Endodermal cell (in vitro differentiated cells): ENCODE measurements at regions not wholly inside any gene's neighbourhood (a gene's known extent, or its start where the extent isn't known, plus 50 kb on each side); places are given as distances from the start of the nearest gene placed in this dataset.
"Not testable (repeated sequence)": the region's sequence is repeated elsewhere in the genome, so short reads cannot be mapped to it uniquely, and the experiment has no call there.

Experiments used
- DNase-seq: peaks from one replicate; pipeline ENCODE4 v3.0.0-alpha.2; 2017
- H3K27ac ChIP-seq: 2 replicates; pipeline ENCODE4 v1.5.1; 2013; ENCODE audit warnings: mild to moderate bottlenecking, low read depth, low read length, moderate library complexity
- H3K27me3 ChIP-seq: 2 replicates; pipeline ENCODE4 v1.6.1; 2013; ENCODE audit warnings: mild to moderate bottlenecking, low read length, moderate library complexity; ENCODE audit not compliant: insufficient read depth, control insufficient read depth, poor library complexity, severe bottlenecking
- H3K36me3 ChIP-seq: 2 replicates; pipeline ENCODE4 v1.7.0; 2013; ENCODE audit warnings: mild to moderate bottlenecking, low read length, moderate library complexity; ENCODE audit not compliant: control insufficient read depth, insufficient read depth
- H3K4me1 ChIP-seq: one replicate; pipeline ENCODE4 v1.7.0; 2013; ENCODE audit warnings: low read length; ENCODE audit not compliant: control insufficient read depth, insufficient read depth
- H3K4me3 ChIP-seq: 2 replicates; pipeline ENCODE4 v1.5.1; 2013; ENCODE audit warnings: mild to moderate bottlenecking, low read length, moderate library complexity
- H3K9ac ChIP-seq: 2 replicates; pipeline ENCODE4 v1.6.1; 2013; ENCODE audit warnings: mild to moderate bottlenecking, low read length, moderate library complexity; ENCODE audit not compliant: poor library complexity, severe bottlenecking; ENCODE audit errors: extremely low read depth
- H3K9me3 ChIP-seq: 2 replicates; pipeline ENCODE4 v1.6.1; 2013; ENCODE audit warnings: mild to moderate bottlenecking, low read length, moderate library complexity; ENCODE audit not compliant: control insufficient read depth
- H3K27ac Mint-ChIP-seq: 2 replicates; pipeline ENCODE4 v1.8.0; 2020; ENCODE audit warnings: mixed read lengths
- H3K27me3 Mint-ChIP-seq: 2 replicates; pipeline ENCODE4 v1.8.0; 2021; ENCODE audit warnings: mild to moderate bottlenecking, mixed read lengths; ENCODE audit not compliant: insufficient read depth
- H3K36me3 Mint-ChIP-seq: 2 replicates; pipeline ENCODE4 v1.8.0; 2020; ENCODE audit warnings: low read depth, mixed read lengths
- H3K4me1 Mint-ChIP-seq: 2 replicates; pipeline ENCODE4 v1.8.0; 2020; ENCODE audit warnings: mixed read lengths
- H3K4me3 Mint-ChIP-seq: 2 replicates; pipeline ENCODE4 v1.8.0; 2020; ENCODE audit warnings: mild to moderate bottlenecking, moderate library complexity, mixed read lengths
- H3K9me3 Mint-ChIP-seq: 2 replicates; pipeline ENCODE4 v1.8.0; 2020; ENCODE audit warnings: mild to moderate bottlenecking, mixed read lengths
- CTCF ChIP-seq: fragments of 200-600 bp; sonication (generic); conservative IDR thresholded peaks from 2 replicates; pipeline ENCODE4 v1.5.0; 2021; ENCODE audit warnings: antibody characterized with exemption, mild to moderate bottlenecking
- WGBS, 2 experiments: methylation state at CpG; one replicate each; pipeline versions ENCODE4 v1.1.5 to v1.1.7; 2013; ENCODE audit warnings: missing lambda C conversion rate in 2 of 2, mixed read lengths in 1 of 2; ENCODE audit not compliant: insufficient coverage in 1 of 2, insufficient read length in 1 of 2; 5-methylcytosine and 5-hydroxymethylcytosine counted together

- H3K4me1 ChIP-seq = no peaks in the 10 kb centered on the region
- no peak for DNase-seq
- no peaks in the 10 kb centered on the region for H3K36me3 ChIP-seq
- no peaks in the 10 kb centered on the region for H3K4me1 Mint-ChIP-seq
- no peak overlapping the region for H3K9ac ChIP-seq
- H3K27ac Mint-ChIP-seq = no peak overlapping the region
- no peak overlapping the region for H3K4me3 Mint-ChIP-seq
- TF ChIP-seq CTCF = no peak
- H3K9me3 ChIP-seq = no peaks in the 10 kb centered on the region
- no peaks in the 10 kb centered on the region for H3K36me3 Mint-ChIP-seq
- WGBS, 2 experiments = 88 to 96% methylated on average over 1 to 2 of the region's 2 CpGs
- H3K4me3 ChIP-seq = no peak overlapping the region
- H3K27me3 Mint-ChIP-seq = no peaks in the 10 kb centered on the region
- H3K27ac ChIP-seq = no peak overlapping the region
- H3K27me3 ChIP-seq = no peaks in the 10 kb centered on the region
- H3K9me3 Mint-ChIP-seq = no peaks in the 10 kb centered on the region
These were observed 514.2 kb upstream of the ROBO2 start for GRCh38 chr3:76525726-76526125.

- Histone ChIP-seq H3K4me3 (no peak overlapping the region), H3K4me1 (no peaks in the 10 kb centered on the region), H3K27me3 (no peaks in the 10 kb centered on the region), H3K36me3 (no peaks in the 10 kb centered on the region), H3K9ac (no peak overlapping the region), H3K27ac (no peak overlapping the region), H3K9me3 (no peaks in the 10 kb centered on the region)
- Mint-ChIP-seq H3K36me3 (no peaks in the 10 kb centered on the region), H3K27me3 (no peaks in the 10 kb centered on the region), H3K4me3 (no peak overlapping the region), H3K27ac (no peak overlapping the region), H3K4me1 (no peaks in the 10 kb centered on the region), H3K9me3 (no peaks in the 10 kb centered on the region)
- TF ChIP-seq CTCF = no peak
- DNase-seq = no peak
These were observed 512.1 kb upstream of the ROBO2 start for GRCh38 chr3:76527773-76528172.

GRCh38 chr3:76532158-76532822, 507.6 kb upstream of the ROBO2 start:
- Mint-ChIP-seq H3K27ac (no peak overlapping the region), H3K27me3 (no peaks in the 10 kb centered on the region), H3K4me1 (no peaks in the 10 kb centered on the region), H3K9me3 (no peaks in the 10 kb centered on the region), H3K36me3 (no peaks in the 10 kb centered on the region), H3K4me3 (no peak overlapping the region)
- Histone ChIP-seq H3K4me3 (no peak overlapping the region), H3K27ac (peak overlapping the region; percentile 45), H3K36me3 (no peaks in the 10 kb centered on the region), H3K27me3 (no peaks in the 10 kb centered on the region), H3K4me1 (no peaks in the 10 kb centered on the region), H3K9ac (no peak overlapping the region), H3K9me3 (no peaks in the 10 kb centered on the region)
- no peak for TF ChIP-seq CTCF
- no peak for DNase-seq
- WGBS, 2 experiments = 88 to 100% methylated on average over 1 to 2 of the region's 2 CpGs

GRCh38 chr3:76533710-76534109, 506.2 kb upstream of the ROBO2 start:
- DNase-seq, H3K9me3 ChIP-seq, H3K4me1 Mint-ChIP-seq, H3K36me3 Mint-ChIP-seq, H3K27ac ChIP-seq, H3K4me3 ChIP-seq, H3K9ac ChIP-seq, H3K27ac Mint-ChIP-seq, H3K27me3 Mint-ChIP-seq, H3K4me1 ChIP-seq, H3K4me3 Mint-ChIP-seq, H3K36me3 ChIP-seq, H3K27me3 ChIP-seq, H3K9me3 Mint-ChIP-seq: not testable (repeated sequence)
- 88% methylated on average over 4 of the region's 4 CpGs; no CpG with 5 or more reads in 1 of the 2 experiments for WGBS, 2 experiments

GRCh38 chr3:76537857-76538256, 502.0 kb upstream of the ROBO2 start:
- H3K9ac ChIP-seq, H3K27ac Mint-ChIP-seq, H3K4me3 ChIP-seq, H3K27me3 Mint-ChIP-seq, H3K9me3 Mint-ChIP-seq, H3K36me3 ChIP-seq, H3K4me1 Mint-ChIP-seq, H3K27me3 ChIP-seq, H3K4me1 ChIP-seq, H3K4me3 Mint-ChIP-seq, H3K27ac ChIP-seq, DNase-seq, H3K9me3 ChIP-seq, H3K36me3 Mint-ChIP-seq: not testable (repeated sequence)
- 91% methylated on average over 3 of the region's 3 CpGs; no CpG with 5 or more reads in 1 of the 2 experiments for WGBS, 2 experiments
